H1 (cell line): ENCODE measurements at regions not wholly inside any gene's neighbourhood (a gene's known extent, or its start where the extent isn't known, plus 50 kb on each side); places are given as distances from the start of the nearest gene placed in this dataset.

Source experiments
- CTCF ChIA-PET: fragments of 300-600 bp; sonication (Branson Sonifier 250); formaldehyde crosslinking; loops from one replicate; lab custom pipeline; 2021; ENCODE audit not compliant: partially characterized antibody; lab: Charles Lee
- POLR2A ChIA-PET: fragments of 300-600 bp; sonication (Branson Sonifier 250); formaldehyde crosslinking; loops from one replicate; lab custom pipeline; 2021; ENCODE audit warnings: inconsistent platforms; ENCODE audit not compliant: partially characterized antibody; lab: Charles Lee
- DNase-seq, 2 experiments: peaks; one replicate each; pipeline versions ENCODE4 v3.0.0 to v3.0.0-alpha.2; 2010 to 2022; ENCODE audit warnings: low spot score in 2 of 2, low read depth in 1 of 2, mixed read lengths in 1 of 2
- FAIRE-seq: peaks from 2 replicates; lab custom pipeline; 2011; peaks lifted over from hg19 to GRCh38; lab: Jason Lieb, UNC
- H2AFZ ChIP-seq: 2 replicates; pipeline ENCODE4 v1.8.1; 2012; ENCODE audit warnings: low read length, inconsistent platforms
- H2AK5ac ChIP-seq: 2 replicates; pipeline ENCODE4 v1.6.1; 2013; ENCODE audit warnings: low read depth, low read length
- H2BK120ac ChIP-seq: replicated peaks from 2 replicates; pipeline ENCODE3; 2013; ENCODE audit warnings: low read depth, low read length, inconsistent platforms
- H2BK12ac ChIP-seq: 2 replicates; pipeline ENCODE4 v1.6.1; 2013; ENCODE audit warnings: low read depth, low read length
- H2BK15ac ChIP-seq: 2 replicates; pipeline ENCODE4 v1.6.1; 2013; ENCODE audit warnings: low read length
- H2BK20ac ChIP-seq: 2 replicates; pipeline ENCODE4 v1.6.1; 2013; ENCODE audit warnings: low read length
- H2BK5ac ChIP-seq: 2 replicates; pipeline ENCODE4 v1.6.1; 2013; ENCODE audit warnings: low read depth, low read length
- H3K14ac ChIP-seq: 2 replicates; pipeline ENCODE4 v1.6.1; 2013; ENCODE audit warnings: inconsistent platforms; ENCODE audit not compliant: insufficient read length
- H3K18ac ChIP-seq: 2 replicates; pipeline ENCODE4 v1.6.1; 2013; ENCODE audit warnings: low read length; ENCODE audit errors: extremely low read depth
- H3K23ac ChIP-seq: 2 replicates; pipeline ENCODE4 v1.6.1; 2013; ENCODE audit warnings: inconsistent platforms; ENCODE audit not compliant: insufficient read length
- H3K23me2 ChIP-seq: 2 replicates; pipeline ENCODE4 v1.6.1; 2013; ENCODE audit warnings: low read depth, low read length
- H3K27ac ChIP-seq: 2 replicates; pipeline ENCODE4 v1.6.1; 2011; ENCODE audit warnings: low read depth, low read length, inconsistent platforms
- H3K27me3 ChIP-seq, 4 experiments: replicated peaks in 1 of 4; 1 replicate in 1 of 4; 2 replicates in 3 of 4; pipeline versions ENCODE4 v1.6.1 to v1.8.1; 2011 to 2013; ENCODE audit warnings: low read length in 3 of 4, mild to moderate bottlenecking in 3 of 4, inconsistent platforms in 2 of 4, mixed read lengths in 2 of 4, moderate library complexity in 1 of 4; ENCODE audit not compliant: control insufficient read depth in 3 of 4, insufficient read depth in 3 of 4; ENCODE audit errors: extremely low read depth in 1 of 4
- H3K36me3 ChIP-seq, 4 experiments: 2 replicates each; pipeline versions ENCODE4 v1.6.1 to v1.8.1; 2011 to 2013; ENCODE audit warnings: mild to moderate bottlenecking in 4 of 4, low read length in 3 of 4, moderate library complexity in 2 of 4, control low read depth in 1 of 4, inconsistent platforms in 1 of 4; ENCODE audit not compliant: insufficient read depth in 4 of 4, control insufficient read depth in 2 of 4
- H3K4ac ChIP-seq: replicated peaks from 2 replicates; pipeline ENCODE3; 2013; ENCODE audit warnings: low read length, low read depth, mixed read lengths, inconsistent platforms; ENCODE audit not compliant: insufficient read length
- H3K4me1 ChIP-seq, 4 experiments: replicated peaks in 1 of 4; 1 replicate in 1 of 4; 2 replicates in 3 of 4; pipeline versions ENCODE4 v1.6.1 to v1.8.1; 2011 to 2013; ENCODE audit warnings: low read length in 3 of 4, inconsistent platforms in 2 of 4, mixed read lengths in 1 of 4; ENCODE audit not compliant: insufficient read depth in 4 of 4, control insufficient read depth in 3 of 4
- H3K4me2 ChIP-seq, 2 experiments: 2 replicates each; pipeline versions ENCODE4 v1.6.1 to v1.8.1; 2011 to 2013; ENCODE audit warnings: low read depth in 2 of 2, low read length in 2 of 2, control low read depth in 1 of 2, inconsistent platforms in 1 of 2, mild to moderate bottlenecking in 1 of 2; ENCODE audit not compliant: insufficient read depth in 1 of 2
- H3K4me3 ChIP-seq, 4 experiments: fragments of 200-600, 300-600 bp in 1 of 4; sonication (generic), shearing (Covaris generic), sonication (Bioruptor Twin) in 1 of 4; 2 replicates each; pipeline versions ENCODE4 v1.5.1 to v1.8.1; 2011 to 2016; ENCODE audit warnings: low read length in 4 of 4, low read depth in 3 of 4, control low read depth in 2 of 4, inconsistent platforms in 2 of 4, mild to moderate bottlenecking in 2 of 4, mixed read lengths in 1 of 4, moderate library complexity in 1 of 4; ENCODE audit not compliant: insufficient read depth in 2 of 4; ENCODE audit errors: extremely low read depth in 1 of 4
- H3K56ac ChIP-seq: replicated peaks from 2 replicates; pipeline ENCODE3; 2013; ENCODE audit warnings: low read depth, mild to moderate bottlenecking, mixed read lengths, low read length, inconsistent platforms; ENCODE audit not compliant: insufficient read length
- H3K79me1 ChIP-seq: 2 replicates; pipeline ENCODE4 v1.6.1; 2013; ENCODE audit warnings: low read depth, low read length, control low read depth
- H3K79me2 ChIP-seq, 2 experiments: 2 replicates each; pipeline versions ENCODE4 v1.6.1 to v1.8.1; 2012 to 2013; ENCODE audit warnings: low read length in 2 of 2, mild to moderate bottlenecking in 2 of 2, inconsistent platforms in 1 of 2; ENCODE audit not compliant: insufficient read depth in 2 of 2, control insufficient read depth in 1 of 2
- H3K9ac ChIP-seq, 4 experiments: replicated peaks in 1 of 4; 1 replicate in 1 of 4; 2 replicates in 3 of 4; pipeline versions ENCODE4 v1.6.1 to v1.8.1; 2011 to 2013; ENCODE audit warnings: low read depth in 3 of 4, low read length in 3 of 4, control low read depth in 2 of 4, mild to moderate bottlenecking in 2 of 4, moderate library complexity in 2 of 4, inconsistent platforms in 1 of 4; ENCODE audit errors: extremely low read depth in 1 of 4
- H3K9me3 ChIP-seq, 2 experiments: 2 replicates each; pipeline versions ENCODE4 v1.6.1 to v1.8.1; 2012 to 2013; ENCODE audit warnings: mild to moderate bottlenecking in 2 of 2, moderate library complexity in 2 of 2, control low read depth in 1 of 2, inconsistent platforms in 1 of 2, low read depth in 1 of 2, low read length in 1 of 2, mixed read lengths in 1 of 2; ENCODE audit not compliant: insufficient read depth in 2 of 2
- H4K20me1 ChIP-seq, 2 experiments: replicated peaks in 1 of 2; 2 replicates each; pipeline versions ENCODE3 to v1.8.1; 2011 to 2013; ENCODE audit warnings: inconsistent platforms in 2 of 2, low read length in 2 of 2, mild to moderate bottlenecking in 1 of 2; ENCODE audit not compliant: insufficient read depth in 2 of 2, control insufficient read depth in 1 of 2
- H4K5ac ChIP-seq: 2 replicates; pipeline ENCODE4 v1.6.1; 2013; ENCODE audit warnings: low read length, low read depth, mixed read lengths, inconsistent platforms; ENCODE audit not compliant: insufficient read length
- H4K8ac ChIP-seq: 2 replicates; pipeline ENCODE4 v1.8.0; 2013; ENCODE audit warnings: mild to moderate bottlenecking, moderate library complexity, low read length, inconsistent platforms; ENCODE audit not compliant: insufficient read depth; ENCODE audit errors: extremely low read depth
- H4K91ac ChIP-seq: replicated peaks from 2 replicates; pipeline ENCODE3; 2013; ENCODE audit warnings: low read length, mixed read lengths, inconsistent platforms; ENCODE audit not compliant: insufficient read length
- CHD2 ChIP-seq: IDR thresholded peaks from 2 replicates; pipeline ENCODE4 v1.6.1; 2012; ENCODE audit warnings: low read length, improper control_type of control experiment
- EGR1 ChIP-seq: IDR thresholded peaks from 2 replicates; pipeline ENCODE4 v1.6.1; 2011; ENCODE audit warnings: low read depth, low read length, borderline replicate concordance
- EP300 ChIP-seq, 2 experiments: IDR thresholded peaks; 1 replicate in 1 of 2; 2 replicates in 1 of 2; pipeline ENCODE4 v1.6.1; 2011 to 2012; ENCODE audit warnings: low read depth in 2 of 2, low read length in 2 of 2, mild to moderate bottlenecking in 2 of 2, borderline replicate concordance in 1 of 2, inconsistent platforms in 1 of 2, moderate library complexity in 1 of 2
- FOSL1 ChIP-seq: IDR thresholded peaks from 2 replicates; pipeline ENCODE4 v1.6.1; 2011; ENCODE audit warnings: mild to moderate bottlenecking, low read depth, low read length, moderate library complexity; ENCODE audit not compliant: insufficient read depth
- GTF2F1 ChIP-seq: IDR thresholded peaks from 2 replicates; pipeline ENCODE4 v1.6.1; 2012; ENCODE audit warnings: low read depth, low read length, improper control_type of control experiment, borderline replicate concordance
- JUN ChIP-seq: IDR thresholded peaks from 2 replicates; pipeline ENCODE4 v1.6.1; 2011; ENCODE audit warnings: low read depth, mild to moderate bottlenecking, improper control_type of control experiment, low read length
- SIN3A ChIP-seq, 2 experiments: IDR thresholded peaks in 1 of 2; conservative IDR thresholded peaks in 1 of 2; 2 replicates each; pipeline ENCODE4 v1.6.1; 2011 to 2012; ENCODE audit warnings: low read length in 2 of 2, improper control_type of control experiment in 1 of 2, low read depth in 1 of 2, mild to moderate bottlenecking in 1 of 2
- SIX5 ChIP-seq: IDR thresholded peaks from 2 replicates; pipeline ENCODE4 v1.6.1; 2011; ENCODE audit warnings: mild to moderate bottlenecking, low read depth, low read length
- TAF7 ChIP-seq: optimal IDR thresholded peaks from 2 replicates; pipeline ENCODE3; 2011; ENCODE audit warnings: low read depth, mild to moderate bottlenecking, inconsistent platforms, low read length, moderate library complexity, borderline replicate concordance
- TBP ChIP-seq: IDR thresholded peaks from 2 replicates; pipeline ENCODE4 v1.6.1; 2011; ENCODE audit warnings: low read depth, low read length, improper control_type of control experiment
- TCF12 ChIP-seq: IDR thresholded peaks from 2 replicates; pipeline ENCODE4 v1.6.1; 2011; ENCODE audit warnings: low read depth, mild to moderate bottlenecking, low read length
- TEAD4 ChIP-seq: IDR thresholded peaks from 2 replicates; pipeline ENCODE4 v1.6.1; 2012; ENCODE audit warnings: low read depth, low read length, inconsistent platforms, mixed read lengths
- ZNF274 ChIP-seq: IDR thresholded peaks from 2 replicates; pipeline ENCODE4 v1.7.0; 2012; ENCODE audit warnings: low read length, borderline replicate concordance; ENCODE audit errors: extremely low read depth
- WGBS, 2 experiments: shearing (Covaris generic) in 1 of 2; methylation state at CpG; one replicate each; pipeline versions ENCODE4 v1.1.6 to v1.1.7; 2013 to 2015; ENCODE audit warnings: low lambda C conversion rate in 2 of 2, mixed read lengths in 2 of 2, inconsistent platforms in 1 of 2, low coverage in 1 of 2, missing lambda C conversion rate in 1 of 2; ENCODE audit not compliant: insufficient replicate concordance in 2 of 2, insufficient coverage in 1 of 2, insufficient read length in 1 of 2; ENCODE audit errors: extremely low coverage in 1 of 2, missing lambda C conversion rate in 1 of 2; 5-methylcytosine and 5-hydroxymethylcytosine counted together
- TF ChIP-seq, protein P1 (sequence below): IDR thresholded peaks from 2 replicates; pipeline ENCODE4 v1.6.1; 2011; ENCODE audit warnings: low read depth, mild to moderate bottlenecking, low read length; ENCODE audit not compliant: insufficient read depth
- TF ChIP-seq, protein P2 (sequence below): IDR thresholded peaks from 2 replicates; pipeline ENCODE4 v1.6.1; 2012; ENCODE audit warnings: inconsistent platforms

DNA sequence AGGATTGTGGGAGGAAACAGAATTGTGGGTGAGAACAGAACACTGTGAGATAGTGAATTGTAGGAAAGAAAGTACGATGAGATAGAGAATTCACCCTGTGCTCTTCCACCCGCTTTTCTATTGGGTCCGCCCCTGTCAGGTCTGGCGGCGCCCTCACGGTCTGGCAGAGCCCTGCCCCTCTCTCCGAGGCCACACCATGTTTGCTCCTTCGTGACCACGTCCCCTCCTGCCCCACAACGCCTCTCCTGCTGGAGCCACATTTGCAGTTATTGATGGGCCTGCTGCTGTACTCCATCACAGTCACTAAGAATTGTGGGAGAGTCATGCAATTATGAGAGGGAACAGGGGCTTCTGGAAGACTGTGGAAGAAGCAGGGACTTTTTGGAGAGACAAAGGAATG, 473.1 kb downstream of the KLF12 start:
- H2BK5ac ChIP-seq = no peak overlapping the region
- H3K9ac ChIP-seq = no peak overlapping the region
- H2BK20ac ChIP-seq = no peak overlapping the region
- no peak overlapping the region for H4K5ac ChIP-seq
- H3K4me1 ChIP-seq = no peaks in the 10 kb centered on the region; a peak in 1 of 7 replicates
- H3K23me2 ChIP-seq = no peaks in the 10 kb centered on the region
- no peak overlapping the region for H4K91ac ChIP-seq
- H3K79me2 ChIP-seq = no peaks in the 10 kb centered on the region
- H3K14ac ChIP-seq = no peak overlapping the region
- no peaks in the 10 kb centered on the region for H3K79me1 ChIP-seq
- no peak overlapping the region for H3K23ac ChIP-seq
- H3K9me3 ChIP-seq = no peaks in the 10 kb centered on the region
- no peak overlapping the region for H2AK5ac ChIP-seq
- no peak overlapping the region for H3K4me2 ChIP-seq
- H3K18ac ChIP-seq = no peak overlapping the region
- DNase-seq = no peak
- H4K20me1 ChIP-seq = no peaks in the 10 kb centered on the region
- no peaks in the 10 kb centered on the region for H3K27me3 ChIP-seq
- no peak overlapping the region for H2BK12ac ChIP-seq
- H3K27ac ChIP-seq = no peak overlapping the region
- no peak for FAIRE-seq
- WGBS, 2 experiments = 97% methylated on average over 9 of the region's 10 CpGs; no CpG with 5 or more reads in 1 of the 2 experiments
- POLR2A ChIA-PET = no interaction called here
- no peak overlapping the region for H3K56ac ChIP-seq
- H3K36me3 ChIP-seq = no peaks in the 10 kb centered on the region
- no peak overlapping the region for H3K4me3 ChIP-seq
- no peak overlapping the region for H4K8ac ChIP-seq
- CTCF ChIA-PET = no interaction called here
- no peak overlapping the region for H2BK15ac ChIP-seq
- no peak overlapping the region for H2BK120ac ChIP-seq
- no peak overlapping the region for H2AFZ ChIP-seq
- no peak overlapping the region for H3K4ac ChIP-seq
- TF ChIP-seq TEAD4 (no peak), TAF7 (no peak), EGR1 (no peak), TCF12 (no peak), GTF2F1 (no peak), CHD2 (no peak), SIN3A (conservative IDR thresholded peaks at IDR 0.05 in 1 of 2, IDR thresholded peaks at IDR 0.05 in 1 of 2; ENCODE audit: low read depth in 1 of 2, low read length in 2 of 2) (no peak), TBP (no peak), JUN (no peak), FOSL1 (no peak), ZNF274 (no peak), SIX5 (no peak), EP300 (IDR thresholded peaks at IDR 0.05; ENCODE audit: borderline replicate concordance in 1 of 2, low read depth in 2 of 2, low read length in 2 of 2) (no peak)
- TF ChIP-seq, protein P1, sequence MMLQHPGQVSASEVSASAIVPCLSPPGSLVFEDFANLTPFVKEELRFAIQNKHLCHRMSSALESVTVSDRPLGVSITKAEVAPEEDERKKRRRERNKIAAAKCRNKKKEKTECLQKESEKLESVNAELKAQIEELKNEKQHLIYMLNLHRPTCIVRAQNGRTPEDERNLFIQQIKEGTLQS = no peak
- TF ChIP-seq, protein P2, sequence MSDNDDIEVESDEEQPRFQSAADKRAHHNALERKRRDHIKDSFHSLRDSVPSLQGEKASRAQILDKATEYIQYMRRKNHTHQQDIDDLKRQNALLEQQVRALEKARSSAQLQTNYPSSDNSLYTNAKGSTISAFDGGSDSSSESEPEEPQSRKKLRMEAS = no peak
